HEK293 (cell line): ENCODE measurements at regions not wholly inside any gene's neighbourhood (a gene's known extent, or its start where the extent isn't known, plus 50 kb on each side); places are given as distances from the start of the nearest gene placed in this dataset.

ENCODE experiments used
- CTCF ChIA-PET: fragments of 350-600 bp; formaldehyde crosslinking; extraction: SDS; loops from one replicate; lab custom pipeline; 2021; ENCODE audit warnings: antibody characterized with exemption; lab: Yijun Ruan, JAX
- POLR2A ChIA-PET: fragments of 300-600 bp; formaldehyde crosslinking; extraction: SDS; loops from one replicate; lab custom pipeline; 2020; ENCODE audit warnings: antibody characterized with exemption, inconsistent platforms; lab: Yijun Ruan, JAX
- H3K27ac ChIP-seq: fragments of 200-500 bp; sonication (Bioruptor generic); 2 replicates; pipeline ENCODE4 v1.5.1; 2014; ENCODE audit warnings: low read depth, low read length, control low read depth, inconsistent platforms; ENCODE audit errors: extremely low read depth
- H3K36me3 ChIP-seq, 2 experiments: fragments of 200-500 bp in 1 of 2; sonication (Bioruptor generic) in 1 of 2; 1 replicate in 1 of 2; 2 replicates in 1 of 2; pipeline ENCODE4 v1.5.1; 2014 to 2017; ENCODE audit warnings: inconsistent platforms in 2 of 2, low read length in 2 of 2; ENCODE audit not compliant: control insufficient read depth in 2 of 2, insufficient read depth in 1 of 2
- H3K4me1 ChIP-seq: fragments of 200-500 bp; sonication (Bioruptor generic); 2 replicates; pipeline ENCODE4 v1.5.1; 2014; ENCODE audit warnings: mild to moderate bottlenecking, low read length, inconsistent platforms; ENCODE audit not compliant: control insufficient read depth, insufficient read depth
- H3K4me3 ChIP-seq: 2 replicates; pipeline ENCODE4 v1.5.1; 2011; ENCODE audit warnings: low read depth, mild to moderate bottlenecking, control low read depth, low read length, moderate library complexity
- H3K9me3 ChIP-seq: fragments of 200-500 bp; sonication (Bioruptor generic); 2 replicates; pipeline ENCODE4 v1.5.1; 2014; ENCODE audit warnings: low read depth, low read length, inconsistent platforms; ENCODE audit not compliant: control insufficient read depth, insufficient read depth
- ATF2 ChIP-seq: fragments of 450-650 bp; formaldehyde crosslinking; IDR thresholded peaks from 2 replicates; pipeline ENCODE4 v1.5.1; 2016; ENCODE audit warnings: missing biosample characterization, missing genetic modification characterization, low read depth
- GLIS1 ChIP-seq: fragments of 450-650 bp; formaldehyde crosslinking; IDR thresholded peaks from 2 replicates; pipeline ENCODE4 v1.5.1; 2016; ENCODE audit warnings: missing biosample characterization, missing genetic modification characterization
- PRDM2 ChIP-seq: fragments of 450-650 bp; formaldehyde crosslinking; IDR thresholded peaks from 2 replicates; pipeline ENCODE4 v1.5.1; 2016; ENCODE audit warnings: missing biosample characterization, missing genetic modification characterization, borderline replicate concordance
- ZBTB20 ChIP-seq: fragments of 450-650 bp; formaldehyde crosslinking; IDR thresholded peaks from 2 replicates; pipeline ENCODE4 v1.5.1; 2016; ENCODE audit warnings: missing biosample characterization, missing genetic modification characterization
- ZNF324 ChIP-seq: fragments of 450-650 bp; formaldehyde crosslinking; IDR thresholded peaks from 2 replicates; pipeline ENCODE4 v1.5.1; 2016; ENCODE audit warnings: missing biosample characterization, missing genetic modification characterization
- ZNF404 ChIP-seq: fragments of 450-650 bp; formaldehyde crosslinking; IDR thresholded peaks from 2 replicates; pipeline ENCODE4 v1.5.1; 2017; ENCODE audit warnings: missing biosample characterization, missing genetic modification characterization
- ZNF529 ChIP-seq: fragments of 450-650 bp; formaldehyde crosslinking; IDR thresholded peaks from 2 replicates; pipeline ENCODE4 v1.5.1; 2017; ENCODE audit warnings: missing genetic modification characterization, missing biosample characterization; ENCODE audit not compliant: insufficient replicate concordance
- ZNF629 ChIP-seq: fragments of 450-650 bp; formaldehyde crosslinking; IDR thresholded peaks from 2 replicates; pipeline ENCODE4 v1.5.1; 2017; ENCODE audit warnings: missing biosample characterization, missing genetic modification characterization
- ZNF768 ChIP-seq: fragments of 450-650 bp; formaldehyde crosslinking; IDR thresholded peaks from 2 replicates; pipeline ENCODE4 v1.5.1; 2018; ENCODE audit warnings: missing biosample characterization, mild to moderate bottlenecking, missing genetic modification characterization
- TF ChIP-seq, protein P1 (sequence below): fragments of 450-650 bp; formaldehyde crosslinking; IDR thresholded peaks from 2 replicates; pipeline ENCODE4 v1.5.1; 2016; ENCODE audit warnings: missing biosample characterization, missing genetic modification characterization, borderline replicate concordance
- TF ChIP-seq, protein P2 (sequence below): fragments of 450-650 bp; IDR thresholded peaks from 2 replicates; pipeline ENCODE4 v1.5.1; 2018; ENCODE audit warnings: missing biosample characterization, missing genetic modification characterization
- TF ChIP-seq, protein P3 (sequence below): fragments of 450-650 bp; formaldehyde crosslinking; IDR thresholded peaks from 2 replicates; pipeline ENCODE4 v1.5.1; 2016; ENCODE audit warnings: missing biosample characterization, missing genetic modification characterization
- TF ChIP-seq, protein P4 (sequence below): fragments of 450-650 bp; formaldehyde crosslinking; IDR thresholded peaks from 2 replicates; pipeline ENCODE4 v1.5.1; 2016; ENCODE audit warnings: missing biosample characterization, missing genetic modification characterization, low read depth

DNA sequence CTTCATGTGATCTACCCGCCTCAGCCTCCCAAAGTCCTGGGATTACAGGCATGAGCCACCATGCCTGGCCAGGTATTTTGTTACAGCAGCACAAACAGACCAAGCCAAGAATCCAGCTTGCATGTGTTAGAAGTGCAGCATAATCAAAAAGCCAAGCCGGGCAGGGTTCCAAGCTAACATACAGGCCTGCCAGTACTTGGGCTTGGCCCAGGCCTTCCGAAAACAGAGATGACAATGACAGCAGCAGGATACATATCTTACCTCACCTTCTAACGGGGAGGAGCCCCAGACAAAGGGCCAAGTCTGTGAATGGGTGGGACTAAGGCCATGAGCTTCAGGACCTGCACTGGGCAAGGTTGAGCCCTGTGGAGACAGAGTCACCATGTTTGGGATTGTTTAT lies 91.4 kb upstream of the ZNF462 start:
- Histone ChIP-seq H3K4me1 (no peaks in the 10 kb centered on the region), H3K9me3 (no peaks in the 10 kb centered on the region), H3K4me3 (no peak overlapping the region), H3K27ac (no peak overlapping the region), H3K36me3 (no peaks in the 10 kb centered on the region)
- TF ChIP-seq ATF2 (tag by site-specific recombination) (no peak), ZNF324 (tag by site-specific recombination) (no peak), ZBTB20 (no peak), ZNF768 (tag by site-specific recombination) (no peak), GLIS1 (no peak), PRDM2 (tag by site-specific recombination) (no peak), ZNF404 (tag by site-specific recombination) (no peak), ZNF529 (tag by site-specific recombination) (no peak), ZNF629 (tag by site-specific recombination) (no peak)
- TF ChIP-seq, protein P1, sequence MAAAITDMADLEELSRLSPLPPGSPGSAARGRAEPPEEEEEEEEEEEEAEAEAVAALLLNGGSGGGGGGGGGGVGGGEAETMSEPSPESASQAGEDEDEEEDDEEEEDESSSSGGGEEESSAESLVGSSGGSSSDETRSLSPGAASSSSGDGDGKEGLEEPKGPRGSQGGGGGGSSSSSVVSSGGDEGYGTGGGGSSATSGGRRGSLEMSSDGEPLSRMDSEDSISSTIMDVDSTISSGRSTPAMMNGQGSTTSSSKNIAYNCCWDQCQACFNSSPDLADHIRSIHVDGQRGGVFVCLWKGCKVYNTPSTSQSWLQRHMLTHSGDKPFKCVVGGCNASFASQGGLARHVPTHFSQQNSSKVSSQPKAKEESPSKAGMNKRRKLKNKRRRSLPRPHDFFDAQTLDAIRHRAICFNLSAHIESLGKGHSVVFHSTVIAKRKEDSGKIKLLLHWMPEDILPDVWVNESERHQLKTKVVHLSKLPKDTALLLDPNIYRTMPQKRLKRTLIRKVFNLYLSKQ (tag by site-specific recombination): no peak
- TF ChIP-seq, protein P2, sequence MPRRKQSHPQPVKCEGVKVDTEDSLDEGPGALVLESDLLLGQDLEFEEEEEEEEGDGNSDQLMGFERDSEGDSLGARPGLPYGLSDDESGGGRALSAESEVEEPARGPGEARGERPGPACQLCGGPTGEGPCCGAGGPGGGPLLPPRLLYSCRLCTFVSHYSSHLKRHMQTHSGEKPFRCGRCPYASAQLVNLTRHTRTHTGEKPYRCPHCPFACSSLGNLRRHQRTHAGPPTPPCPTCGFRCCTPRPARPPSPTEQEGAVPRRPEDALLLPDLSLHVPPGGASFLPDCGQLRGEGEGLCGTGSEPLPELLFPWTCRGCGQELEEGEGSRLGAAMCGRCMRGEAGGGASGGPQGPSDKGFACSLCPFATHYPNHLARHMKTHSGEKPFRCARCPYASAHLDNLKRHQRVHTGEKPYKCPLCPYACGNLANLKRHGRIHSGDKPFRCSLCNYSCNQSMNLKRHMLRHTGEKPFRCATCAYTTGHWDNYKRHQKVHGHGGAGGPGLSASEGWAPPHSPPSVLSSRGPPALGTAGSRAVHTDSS (tag by site-specific recombination): no peak
- TF ChIP-seq, protein P3, sequence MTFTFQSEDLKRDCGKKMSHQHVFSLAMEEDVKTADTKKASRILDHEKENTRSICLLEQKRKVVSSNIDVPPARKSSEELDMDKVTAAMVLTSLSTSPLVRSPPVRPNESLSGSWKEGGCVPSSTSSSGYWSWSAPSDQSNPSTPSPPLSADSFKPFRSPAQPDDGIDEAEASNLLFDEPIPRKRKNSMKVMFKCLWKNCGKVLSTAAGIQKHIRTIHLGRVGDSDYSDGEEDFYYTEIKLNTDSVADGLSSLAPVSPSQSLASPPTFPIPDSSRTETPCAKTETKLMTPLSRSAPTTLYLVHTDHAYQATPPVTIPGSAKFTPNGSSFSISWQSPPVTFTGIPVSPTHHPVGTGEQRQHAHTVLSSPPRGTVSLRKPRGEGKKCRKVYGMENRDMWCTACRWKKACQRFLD (tag by site-specific recombination): no peak
- TF ChIP-seq, protein P4, sequence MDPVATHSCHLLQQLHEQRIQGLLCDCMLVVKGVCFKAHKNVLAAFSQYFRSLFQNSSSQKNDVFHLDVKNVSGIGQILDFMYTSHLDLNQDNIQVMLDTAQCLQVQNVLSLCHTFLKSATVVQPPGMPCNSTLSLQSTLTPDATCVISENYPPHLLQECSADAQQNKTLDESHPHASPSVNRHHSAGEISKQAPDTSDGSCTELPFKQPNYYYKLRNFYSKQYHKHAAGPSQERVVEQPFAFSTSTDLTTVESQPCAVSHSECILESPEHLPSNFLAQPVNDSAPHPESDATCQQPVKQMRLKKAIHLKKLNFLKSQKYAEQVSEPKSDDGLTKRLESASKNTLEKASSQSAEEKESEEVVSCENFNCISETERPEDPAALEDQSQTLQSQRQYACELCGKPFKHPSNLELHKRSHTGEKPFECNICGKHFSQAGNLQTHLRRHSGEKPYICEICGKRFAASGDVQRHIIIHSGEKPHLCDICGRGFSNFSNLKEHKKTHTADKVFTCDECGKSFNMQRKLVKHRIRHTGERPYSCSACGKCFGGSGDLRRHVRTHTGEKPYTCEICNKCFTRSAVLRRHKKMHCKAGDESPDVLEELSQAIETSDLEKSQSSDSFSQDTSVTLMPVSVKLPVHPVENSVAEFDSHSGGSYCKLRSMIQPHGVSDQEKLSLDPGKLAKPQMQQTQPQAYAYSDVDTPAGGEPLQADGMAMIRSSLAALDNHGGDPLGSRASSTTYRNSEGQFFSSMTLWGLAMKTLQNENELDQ (tag by site-specific recombination): no peak
- POLR2A ChIA-PET: no interaction called here
- CTCF ChIA-PET: no interaction called here
